ENCODE measurements at regions not wholly inside any gene's neighbourhood (a gene's known extent, or its start where the extent isn't known, plus 50 kb on each side); places are given as distances from the start of the nearest gene placed in this dataset.

GRCh38 chr13:111960152-111960772 is 106.7 kb upstream of the SOX1 start:
- Histone ChIP-seq H3K27me3 (ENCODE audit: low read depth, low read length) (no peaks in the 10 kb centered on the region), H3K27ac (ENCODE audit: low read length) (no peak overlapping the region), H3K4me3 (ENCODE audit: low read depth in 1 of 2, low read length in 2 of 2) (no peak overlapping the region), H3K4me1 (ENCODE audit: control insufficient read depth in 1 of 2, insufficient read depth in 2 of 2, low read length in 2 of 2) (no peaks in the 10 kb centered on the region), H3K9me3 (ENCODE audit: control insufficient read depth in 1 of 2, low read length in 2 of 2) (no peaks in the 10 kb centered on the region), H3K36me3 (ENCODE audit: control insufficient read depth in 1 of 2, insufficient read depth in 2 of 2, low read length in 2 of 2) (no peaks in the 10 kb centered on the region)

GRCh38 chr13:111961236-111961635 is 105.7 kb upstream of the SOX1 start:
- Histone ChIP-seq H3K4me3 (ENCODE audit: low read depth in 1 of 2, low read length in 2 of 2) (no peak overlapping the region), H3K27ac (ENCODE audit: low read length) (no peak overlapping the region), H3K9me3 (ENCODE audit: control insufficient read depth in 1 of 2, low read length in 2 of 2) (no peaks in the 10 kb centered on the region), H3K36me3 (ENCODE audit: control insufficient read depth in 1 of 2, insufficient read depth in 2 of 2, low read length in 2 of 2) (no peaks in the 10 kb centered on the region), H3K27me3 (ENCODE audit: low read depth, low read length) (no peaks in the 10 kb centered on the region), H3K4me1 (ENCODE audit: control insufficient read depth in 1 of 2, insufficient read depth in 2 of 2, low read length in 2 of 2) (no peaks in the 10 kb centered on the region)

- Histone ChIP-seq H3K9me3 (ENCODE audit: control insufficient read depth in 1 of 2, low read length in 2 of 2) (no peaks in the 10 kb centered on the region), H3K27ac (ENCODE audit: low read length) (no peak overlapping the region), H3K4me1 (ENCODE audit: control insufficient read depth in 1 of 2, insufficient read depth in 2 of 2, low read length in 2 of 2) (no peaks in the 10 kb centered on the region), H3K27me3 (ENCODE audit: low read depth, low read length) (no peaks in the 10 kb centered on the region), H3K4me3 (ENCODE audit: low read depth in 1 of 2, low read length in 2 of 2) (no peak overlapping the region), H3K36me3 (ENCODE audit: control insufficient read depth in 1 of 2, insufficient read depth in 2 of 2, low read length in 2 of 2) (no peaks in the 10 kb centered on the region)
Measured at GRCh38 chr13:111961651-111962192, 105.2 kb upstream of the SOX1 start.

- Histone ChIP-seq H3K4me3 (ENCODE audit: low read depth in 1 of 2, low read length in 2 of 2) (no peak overlapping the region), H3K36me3 (ENCODE audit: control insufficient read depth in 1 of 2, insufficient read depth in 2 of 2, low read length in 2 of 2) (no peaks in the 10 kb centered on the region), H3K4me1 (ENCODE audit: control insufficient read depth in 1 of 2, insufficient read depth in 2 of 2, low read length in 2 of 2) (no peaks in the 10 kb centered on the region), H3K9me3 (ENCODE audit: control insufficient read depth in 1 of 2, low read length in 2 of 2) (no peaks in the 10 kb centered on the region), H3K27ac (ENCODE audit: low read length) (no peak overlapping the region), H3K27me3 (ENCODE audit: low read depth, low read length) (no peaks in the 10 kb centered on the region)
Measured at GRCh38 chr13:111962431-111962891, 104.5 kb upstream of the SOX1 start.

- no peaks in the 10 kb centered on the region for H3K36me3 ChIP-seq (ENCODE audit: control insufficient read depth in 1 of 2, insufficient read depth in 2 of 2, low read length in 2 of 2)
Measured at GRCh38 chr13:111963031-111963430, 103.9 kb upstream of the SOX1 start.

GRCh38 chr13:111964411-111965035 is 102.4 kb upstream of the SOX1 start:
- Histone ChIP-seq H3K27me3 (ENCODE audit: low read depth, low read length) (no peaks in the 10 kb centered on the region), H3K27ac (ENCODE audit: low read length) (no peak overlapping the region), H3K4me1 (ENCODE audit: control insufficient read depth in 1 of 2, insufficient read depth in 2 of 2, low read length in 2 of 2) (no peaks in the 10 kb centered on the region), H3K36me3 (ENCODE audit: control insufficient read depth in 1 of 2, insufficient read depth in 2 of 2, low read length in 2 of 2) (no peaks in the 10 kb centered on the region), H3K4me3 (ENCODE audit: low read depth in 1 of 2, low read length in 2 of 2) (no peak overlapping the region), H3K9me3 (ENCODE audit: control insufficient read depth in 1 of 2, low read length in 2 of 2) (no peaks in the 10 kb centered on the region)

More at GRCh38 chr13:111963031-111963430, 103.9 kb upstream of the SOX1 start:
- H3K27ac ChIP-seq (ENCODE audit: low read length), result no peak overlapping the region
- H3K27me3 ChIP-seq (ENCODE audit: low read depth, low read length), result no peaks in the 10 kb centered on the region
- no peak overlapping the region for H3K4me3 ChIP-seq (ENCODE audit: low read depth in 1 of 2, low read length in 2 of 2)
- H3K9me3 ChIP-seq (ENCODE audit: control insufficient read depth in 1 of 2, low read length in 2 of 2), result no peaks in the 10 kb centered on the region
- H3K4me1 ChIP-seq (ENCODE audit: control insufficient read depth in 1 of 2, insufficient read depth in 2 of 2, low read length in 2 of 2), result no peaks in the 10 kb centered on the region

GRCh38 chr13:111965466-111966214 is 101.3 kb upstream of the SOX1 start:
- Histone ChIP-seq H3K9me3 (ENCODE audit: control insufficient read depth in 1 of 2, low read length in 2 of 2) (no peaks in the 10 kb centered on the region), H3K36me3 (ENCODE audit: control insufficient read depth in 1 of 2, insufficient read depth in 2 of 2, low read length in 2 of 2) (no peaks in the 10 kb centered on the region), H3K4me3 (ENCODE audit: low read depth in 1 of 2, low read length in 2 of 2) (no peak overlapping the region), H3K4me1 (ENCODE audit: control insufficient read depth in 1 of 2, insufficient read depth in 2 of 2, low read length in 2 of 2) (no peaks in the 10 kb centered on the region), H3K27me3 (ENCODE audit: low read depth, low read length) (no peaks in the 10 kb centered on the region), H3K27ac (ENCODE audit: low read length) (no peak overlapping the region)

GRCh38 chr13:111966933-111967332 is 100.0 kb upstream of the SOX1 start:
- no peaks in the 10 kb centered on the region for H3K27me3 ChIP-seq (ENCODE audit: low read depth, low read length)
- no peaks in the 10 kb centered on the region for H3K36me3 ChIP-seq (ENCODE audit: control insufficient read depth in 1 of 2, insufficient read depth in 2 of 2, low read length in 2 of 2)
- no peak overlapping the region for H3K27ac ChIP-seq (ENCODE audit: low read length)
- no peak overlapping the region for H3K4me3 ChIP-seq (ENCODE audit: low read depth in 1 of 2, low read length in 2 of 2)
- no peaks in the 10 kb centered on the region for H3K4me1 ChIP-seq (ENCODE audit: control insufficient read depth in 1 of 2, insufficient read depth in 2 of 2, low read length in 2 of 2)
- no peaks in the 10 kb centered on the region for H3K9me3 ChIP-seq (ENCODE audit: control insufficient read depth in 1 of 2, low read length in 2 of 2)

- Histone ChIP-seq H3K36me3 (ENCODE audit: control insufficient read depth in 1 of 2, insufficient read depth in 2 of 2, low read length in 2 of 2) (no peaks in the 10 kb centered on the region), H3K27me3 (ENCODE audit: low read depth, low read length) (no peaks in the 10 kb centered on the region), H3K4me3 (ENCODE audit: low read depth in 1 of 2, low read length in 2 of 2) (no peak overlapping the region), H3K9me3 (ENCODE audit: control insufficient read depth in 1 of 2, low read length in 2 of 2) (no peaks in the 10 kb centered on the region), H3K27ac (ENCODE audit: low read length) (no peak overlapping the region), H3K4me1 (ENCODE audit: control insufficient read depth in 1 of 2, insufficient read depth in 2 of 2, low read length in 2 of 2) (no peaks in the 10 kb centered on the region)
Measured at GRCh38 chr13:111967572-111968201, 99.3 kb upstream of the SOX1 start.

- Histone ChIP-seq H3K4me3 (ENCODE audit: low read depth in 1 of 2, low read length in 2 of 2) (no peak overlapping the region), H3K27ac (ENCODE audit: low read length) (no peak overlapping the region), H3K9me3 (ENCODE audit: control insufficient read depth in 1 of 2, low read length in 2 of 2) (no peaks in the 10 kb centered on the region), H3K4me1 (ENCODE audit: control insufficient read depth in 1 of 2, insufficient read depth in 2 of 2, low read length in 2 of 2) (peaks cover 0 to 2% of the 10 kb centered on the region in 2 donors), H3K36me3 (ENCODE audit: control insufficient read depth in 1 of 2, insufficient read depth in 2 of 2, low read length in 2 of 2) (no peaks in the 10 kb centered on the region), H3K27me3 (ENCODE audit: low read depth, low read length) (no peaks in the 10 kb centered on the region)
Measured at GRCh38 chr13:111968336-111969010, 98.5 kb upstream of the SOX1 start.
